ENCODE measurements at regions not wholly inside any gene's neighbourhood (a gene's known extent, or its start where the extent isn't known, plus 50 kb on each side); places are given as distances from the start of the nearest gene placed in this dataset.

DNA sequence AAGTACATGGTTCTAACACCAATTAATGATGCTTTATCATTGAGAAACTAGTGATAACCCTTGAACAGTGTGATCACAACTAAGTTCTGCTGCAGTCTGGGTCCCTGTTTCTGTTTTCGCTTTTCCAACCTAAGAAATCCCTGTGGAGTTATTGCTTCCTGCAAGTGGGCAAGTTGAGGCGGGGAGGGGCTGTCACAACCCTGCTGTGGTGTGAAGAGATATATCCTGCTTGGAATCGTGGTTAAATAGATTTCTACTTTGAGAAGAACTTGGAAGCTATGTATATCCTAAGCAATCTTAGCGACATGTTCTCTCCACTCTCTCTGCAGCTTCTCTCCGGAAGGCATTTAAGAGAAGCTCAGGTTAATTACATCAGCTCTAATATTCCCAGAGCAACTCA lies 1223.6 kb downstream of the EPHA7 start:
- ATAC-seq (ENCODE audit: low read depth) = no peak
- ChIA-PET CTCF (no interaction called here), POLR2A (no interaction called here)
- DNase-seq = no peak
- intact Hi-C loops (cut with micrococcal nuclease) = no loop called here
- no peaks in the 10 kb centered on the region for H3K36me3 Mint-ChIP-seq (ENCODE audit: low read depth)
- no peaks in the 10 kb centered on the region for H3K27me3 Mint-ChIP-seq
- TF ChIP-seq, protein P1, sequence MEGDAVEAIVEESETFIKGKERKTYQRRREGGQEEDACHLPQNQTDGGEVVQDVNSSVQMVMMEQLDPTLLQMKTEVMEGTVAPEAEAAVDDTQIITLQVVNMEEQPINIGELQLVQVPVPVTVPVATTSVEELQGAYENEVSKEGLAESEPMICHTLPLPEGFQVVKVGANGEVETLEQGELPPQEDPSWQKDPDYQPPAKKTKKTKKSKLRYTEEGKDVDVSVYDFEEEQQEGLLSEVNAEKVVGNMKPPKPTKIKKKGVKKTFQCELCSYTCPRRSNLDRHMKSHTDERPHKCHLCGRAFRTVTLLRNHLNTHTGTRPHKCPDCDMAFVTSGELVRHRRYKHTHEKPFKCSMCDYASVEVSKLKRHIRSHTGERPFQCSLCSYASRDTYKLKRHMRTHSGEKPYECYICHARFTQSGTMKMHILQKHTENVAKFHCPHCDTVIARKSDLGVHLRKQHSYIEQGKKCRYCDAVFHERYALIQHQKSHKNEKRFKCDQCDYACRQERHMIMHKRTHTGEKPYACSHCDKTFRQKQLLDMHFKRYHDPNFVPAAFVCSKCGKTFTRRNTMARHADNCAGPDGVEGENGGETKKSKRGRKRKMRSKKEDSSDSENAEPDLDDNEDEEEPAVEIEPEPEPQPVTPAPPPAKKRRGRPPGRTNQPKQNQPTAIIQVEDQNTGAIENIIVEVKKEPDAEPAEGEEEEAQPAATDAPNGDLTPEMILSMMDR (IDR thresholded peaks at IDR 0.05) = no peak
- no peak overlapping the region for H3K27ac Mint-ChIP-seq
- no peak overlapping the region for H3K4me3 Mint-ChIP-seq
- H3K9me3 Mint-ChIP-seq = peaks cover 14% of the 10 kb centered on the region
- H3K4me1 Mint-ChIP-seq = no peaks in the 10 kb centered on the region

DNA sequence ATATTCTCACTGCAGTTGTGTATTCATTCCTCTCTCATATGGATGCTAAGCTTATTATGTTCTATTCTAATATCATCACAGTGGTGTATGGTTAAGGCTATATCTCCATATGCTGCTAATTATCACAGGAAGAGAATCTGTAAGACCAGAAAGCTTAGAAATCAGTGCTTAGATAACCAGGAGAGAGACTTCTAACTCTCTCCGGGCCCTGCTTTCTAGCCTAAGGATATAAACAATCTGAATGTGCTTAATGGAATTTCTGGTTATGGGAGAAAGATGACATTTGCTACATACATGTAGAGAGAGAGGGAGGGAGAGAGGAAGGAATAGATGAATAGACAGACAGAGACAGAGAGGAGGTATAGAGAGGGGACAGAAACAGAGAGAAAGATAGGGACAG lies 1231.3 kb downstream of the EPHA7 start:
- TF ChIP-seq, protein P1 (IDR thresholded peaks at IDR 0.05) = no peak

DNA sequence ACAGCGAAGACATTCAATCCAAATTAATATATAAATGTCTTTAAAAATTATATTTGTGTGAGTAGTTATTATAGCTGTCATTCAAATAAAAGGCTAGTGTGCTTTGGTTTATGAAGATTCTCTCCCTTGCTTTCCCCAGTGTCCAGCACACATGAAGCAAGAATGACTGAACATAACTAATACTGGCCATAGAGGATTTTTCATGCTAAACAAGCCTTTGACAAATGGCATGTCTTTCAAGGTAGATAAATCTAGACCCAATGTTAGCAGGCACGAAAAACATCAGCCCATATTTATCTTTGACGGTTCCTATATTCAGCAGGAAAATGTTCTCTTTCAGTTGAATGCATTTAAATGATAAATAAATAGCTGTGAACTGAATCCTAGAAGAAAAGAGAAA lies 1234.4 kb downstream of the EPHA7 start:
- POLR2A ChIA-PET = no interaction called here

More for the DNA sequence above, 1231.3 kb downstream of the EPHA7 start:
- intact Hi-C loops (cut with micrococcal nuclease) = no loop called here
- H3K27ac Mint-ChIP-seq = no peak overlapping the region
- H3K4me1 Mint-ChIP-seq = no peaks in the 10 kb centered on the region
- ChIA-PET POLR2A (no interaction called here), CTCF (no interaction called here)
- H3K36me3 Mint-ChIP-seq (ENCODE audit: low read depth) = no peaks in the 10 kb centered on the region
- H3K27me3 Mint-ChIP-seq = no peaks in the 10 kb centered on the region
- no peak overlapping the region for H3K4me3 Mint-ChIP-seq
- no peak for DNase-seq
- no peak for ATAC-seq (ENCODE audit: low read depth)
- H3K9me3 Mint-ChIP-seq = peaks cover 7% of the 10 kb centered on the region

DNA sequence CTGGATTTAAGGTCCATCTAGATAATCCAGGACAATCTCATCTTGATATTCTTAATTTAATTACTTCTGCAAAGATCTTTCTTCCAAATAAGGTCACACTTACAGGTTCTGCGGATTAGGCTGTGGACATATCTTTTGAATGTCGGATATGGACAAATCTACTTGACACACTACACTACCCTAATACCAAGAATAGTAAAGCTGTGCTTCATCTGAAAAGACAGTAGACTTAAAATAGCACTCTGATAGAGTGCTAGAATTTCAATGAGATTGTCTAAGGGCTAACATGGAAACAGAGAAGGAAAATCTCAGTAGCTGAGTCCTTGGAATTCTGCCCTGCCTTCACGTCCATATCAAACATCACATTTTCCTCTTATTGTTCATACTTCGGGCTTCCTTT lies 1238.0 kb downstream of the EPHA7 start:
- H3K4me1 Mint-ChIP-seq = no peaks in the 10 kb centered on the region
- ATAC-seq (ENCODE audit: low read depth) (no peak), DNase-seq (no peak)
- no peak overlapping the region for H3K27ac Mint-ChIP-seq
- intact Hi-C loops (cut with micrococcal nuclease) = no loop called here
- H3K27me3 Mint-ChIP-seq = no peaks in the 10 kb centered on the region
- CTCF ChIA-PET = no interaction called here
- POLR2A ChIA-PET = no interaction called here
- peaks cover 4% of the 10 kb centered on the region for H3K9me3 Mint-ChIP-seq
- no peaks in the 10 kb centered on the region for H3K36me3 Mint-ChIP-seq (ENCODE audit: low read depth)
- TF ChIP-seq, protein P1 (IDR thresholded peaks at IDR 0.05) = no peak
- no peak overlapping the region for H3K4me3 Mint-ChIP-seq

More for the DNA sequence above, 1234.4 kb downstream of the EPHA7 start:
- Mint-ChIP-seq H3K27ac (no peak overlapping the region), H3K36me3 (ENCODE audit: low read depth) (no peaks in the 10 kb centered on the region), H3K27me3 (no peaks in the 10 kb centered on the region), H3K9me3 (peaks cover 4% of the 10 kb centered on the region), H3K4me1 (no peaks in the 10 kb centered on the region), H3K4me3 (no peak overlapping the region)
- CTCF ChIA-PET = no interaction called here
- no peak for DNase-seq
- intact Hi-C loops (cut with micrococcal nuclease) = no loop called here
- ATAC-seq (ENCODE audit: low read depth) = no peak
- TF ChIP-seq, protein P1 (IDR thresholded peaks at IDR 0.05) = no peak

DNA sequence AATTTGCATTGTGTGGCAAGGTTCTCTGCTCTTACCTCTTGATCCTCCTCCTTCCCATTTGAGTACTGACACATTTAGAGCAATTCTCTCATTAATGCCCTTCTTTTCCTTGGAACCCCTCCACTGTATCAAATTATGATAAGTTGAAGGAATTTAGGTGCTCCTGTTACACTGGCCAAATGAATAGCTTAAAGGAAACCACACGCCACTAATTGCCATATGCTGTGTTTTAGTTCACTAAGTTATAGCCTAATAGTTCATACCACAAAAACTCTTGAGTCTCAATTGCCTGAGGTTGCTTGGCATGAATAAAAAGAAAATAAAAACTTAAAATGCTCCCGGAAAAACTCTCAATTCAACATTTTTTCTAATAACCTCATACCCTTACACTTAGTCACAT lies 1239.3 kb downstream of the EPHA7 start:
- no peak for DNase-seq
- no peak for ATAC-seq (ENCODE audit: low read depth)
- POLR2A ChIA-PET = no interaction called here
- TF ChIP-seq, protein P1 (IDR thresholded peaks at IDR 0.05) = no peak
- Mint-ChIP-seq H3K4me3 (no peak overlapping the region), H3K9me3 (peaks cover 3% of the 10 kb centered on the region), H3K27me3 (no peaks in the 10 kb centered on the region), H3K27ac (no peak overlapping the region), H3K4me1 (no peaks in the 10 kb centered on the region), H3K36me3 (ENCODE audit: low read depth) (no peaks in the 10 kb centered on the region)
- CTCF ChIA-PET = no interaction called here
- intact Hi-C loops (cut with micrococcal nuclease) = no loop called here

Data from activated B cell treated with CpG ODN at 0.5 μM for 24 hours (primary cell).